K562 (cell line): ENCODE measurements at regions not wholly inside any gene's neighbourhood (a gene's known extent, or its start where the extent isn't known, plus 50 kb on each side); places are given as distances from the start of the nearest gene placed in this dataset.

Source experiments
- ATAC-seq: fragments of 200-7000 bp; cut with Tn5 transposase; 3 replicates; pipeline ENCODE4 v1.9.1; 2020; ENCODE audit warnings: moderate library complexity
- BruUV-seq: library from RNA; stranded (reverse); fragments of 400-500 nt; replicated peaks from 2 replicates; lab custom pipeline; 2021; lab: Mats Ljungman, UMichigan
- CTCF ChIA-PET: fragments of 300-600 bp; formaldehyde crosslinking; extraction: SDS; loops from one replicate; lab custom pipeline; 2021; ENCODE audit warnings: low intra/inter-chr PET ratio; lab: Yijun Ruan, JAX
- POLR2A ChIA-PET: fragments of 300-600, 350-650 bp; sonication (Branson Sonifier 250); formaldehyde crosslinking; extraction: SDS; loops from one replicate; lab custom pipeline; 2021; ENCODE audit warnings: antibody characterized with exemption, inconsistent platforms; lab: Yijun Ruan, JAX
- DNase-seq, 4 experiments: peaks; one replicate each; pipeline versions ENCODE4 v3.0.0 to v3.0.0-alpha.2; 2011 to 2018; ENCODE audit warnings: low spot score in 3 of 4, mixed read lengths in 3 of 4; ENCODE audit errors: extremely low read depth in 1 of 4
- FAIRE-seq: peaks from 2 replicates; lab custom pipeline; 2011; peaks lifted over from hg19 to GRCh38; lab: Jason Lieb, UNC
- H2AFZ ChIP-seq: 2 replicates; pipeline ENCODE4 v1.6.0; 2011; ENCODE audit warnings: low read depth, low read length, control low read depth, inconsistent platforms
- H3K27ac ChIP-seq: fragments of 200-600 bp; 3 replicates; pipeline ENCODE4 v1.8.0; 2011; ENCODE audit warnings: low read depth, mild to moderate bottlenecking, control low read depth, inconsistent platforms, low read length, moderate library complexity, mixed read lengths; ENCODE audit errors: extremely low read depth
- H3K27me3 ChIP-seq, 2 experiments: fragments of 300-600 bp in 1 of 2; 2 replicates in 1 of 2; 3 replicates in 1 of 2; pipeline versions ENCODE4 v1.6.0 to v1.8.0; 2011; ENCODE audit warnings: inconsistent platforms in 2 of 2, low read length in 2 of 2, mild to moderate bottlenecking in 1 of 2, mixed read lengths in 1 of 2, moderate library complexity in 1 of 2; ENCODE audit not compliant: control insufficient read depth in 2 of 2, insufficient read depth in 2 of 2
- H3K36me3 ChIP-seq: fragments of 300-600 bp; 3 replicates; pipeline ENCODE4 v1.8.0; 2011; ENCODE audit warnings: mild to moderate bottlenecking, low read length, inconsistent platforms; ENCODE audit not compliant: control insufficient read depth, insufficient read depth
- H3K4me1 ChIP-seq, 2 experiments: fragments of 200-600 bp in 1 of 2; replicated peaks in 1 of 2; 2 replicates in 1 of 2; 3 replicates in 1 of 2; pipeline versions ENCODE4 v1.5.1 to v1.8.0; 2011; ENCODE audit warnings: inconsistent platforms in 2 of 2, low read length in 2 of 2, mild to moderate bottlenecking in 1 of 2, mixed read lengths in 1 of 2, moderate library complexity in 1 of 2; ENCODE audit not compliant: control insufficient read depth in 2 of 2, insufficient read depth in 2 of 2
- H3K4me2 ChIP-seq: 2 replicates; pipeline ENCODE4 v1.6.1; 2011; ENCODE audit warnings: low read length, control low read depth, inconsistent platforms, mixed read lengths; ENCODE audit not compliant: insufficient read depth
- H3K4me3 ChIP-seq: fragments of 200-600 bp; sonication (generic), shearing (Covaris generic); 2 replicates; pipeline ENCODE4 v1.5.1; 2016; ENCODE audit warnings: control low read depth, inconsistent platforms
- H3K79me2 ChIP-seq: fragments of 200-600 bp; 3 replicates; pipeline ENCODE4 v1.8.0; 2011; ENCODE audit warnings: low read length, inconsistent platforms; ENCODE audit not compliant: control insufficient read depth, insufficient read depth
- H3K9ac ChIP-seq, 2 experiments: 2 replicates each; pipeline versions ENCODE4 v1.6.0 to v1.6.1; 2011; ENCODE audit warnings: low read depth in 2 of 2, low read length in 2 of 2, control low read depth in 1 of 2, inconsistent platforms in 1 of 2, mild to moderate bottlenecking in 1 of 2, mixed read lengths in 1 of 2; ENCODE audit not compliant: insufficient read depth in 1 of 2
- H3K9me1 ChIP-seq: one replicate; pipeline ENCODE4 v1.6.0; 2011; ENCODE audit warnings: inconsistent platforms, mild to moderate bottlenecking, low read length, moderate library complexity; ENCODE audit not compliant: control insufficient read depth, insufficient read depth
- H3K9me3 ChIP-seq: replicated peaks from 2 replicates; pipeline ENCODE4 v1.5.1; 2011; ENCODE audit warnings: low read depth, low read length, inconsistent platforms; ENCODE audit not compliant: control insufficient read depth, insufficient read depth
- H4K20me1 ChIP-seq: replicated peaks from 2 replicates; pipeline ENCODE4 v1.6.1; 2011; ENCODE audit warnings: low read length, inconsistent platforms, mixed read lengths; ENCODE audit not compliant: control insufficient read depth, insufficient read depth
- DDX20 ChIP-seq: fragments of 450-650 bp; IDR thresholded peaks from 2 replicates; pipeline ENCODE4 v1.6.1; 2016; ENCODE audit warnings: missing genetic modification characterization, low read depth, mild to moderate bottlenecking, missing compliant biosample characterization, moderate library complexity
- E2F3 ChIP-seq: fragments of 250-450 bp; sonication (Bioruptor Pico); IDR thresholded peaks from 2 replicates; pipeline ENCODE4 v1.4.0; 2020; ENCODE audit warnings: mild to moderate bottlenecking
- GTF2E2 ChIP-seq: fragments of 200-800 bp; sonication (Bioruptor generic); IDR thresholded peaks from 2 replicates; pipeline ENCODE4 v1.6.1; 2016; ENCODE audit warnings: missing genetic modification characterization, missing compliant biosample characterization
- TARDBP ChIP-seq: fragments of 450-650 bp; IDR thresholded peaks from 2 replicates; pipeline ENCODE4 v1.6.1; 2016
- TFAM ChIP-seq: fragments of 250-450 bp; sonication (Bioruptor Pico); conservative IDR thresholded peaks from 2 replicates; pipeline ENCODE4 v1.5.0; 2021; ENCODE audit warnings: mild to moderate bottlenecking, moderate library complexity
- ZBTB43 ChIP-seq: sonication (generic); formaldehyde crosslinking; IDR thresholded peaks from 2 replicates; pipeline ENCODE4 v1.8.0; 2023; ENCODE audit warnings: mild to moderate bottlenecking, missing genetic modification reagents
- ZC3H4 ChIP-seq: sonication (generic); formaldehyde crosslinking; IDR thresholded peaks from 2 replicates; pipeline ENCODE4 v1.9.0; 2021; ENCODE audit warnings: missing genetic modification reagents, borderline replicate concordance
- ZC3H8 ChIP-seq: fragments of 450-650 bp; IDR thresholded peaks from 2 replicates; pipeline ENCODE4 v1.6.1; 2017
- ZNF384 ChIP-seq: IDR thresholded peaks from 2 replicates; pipeline ENCODE4 v1.6.1; 2012; ENCODE audit warnings: low read depth, low read length, improper control_type of control experiment
- WGBS: fragments of 100-300 bp; shearing (Covaris generic); methylation state at CpG from one replicate; pipeline ENCODE4 v1.1.6; 2016; ENCODE audit warnings: low coverage, mixed read lengths; ENCODE audit not compliant: insufficient coverage; ENCODE audit errors: missing lambda C conversion rate; 5-methylcytosine and 5-hydroxymethylcytosine counted together
- in situ Hi-C: fragments of 300-500 bp; cut with MboI; formaldehyde crosslinking; loops from 4 replicates; pipeline ENCODE4 v1.15.0; 2018; ENCODE audit warnings: inconsistent platforms, mixed read lengths
- intact Hi-C: fragments of 100-400 bp; cut with micrococcal nuclease; formaldehyde crosslinking; loops from 2 replicates; pipeline ENCODE4 v1.14.2; 2022
- TF ChIP-seq, protein P1 (sequence below): fragments of 450-650 bp; IDR thresholded peaks from 2 replicates; pipeline ENCODE4 v1.6.1; 2018; ENCODE audit not compliant: partially characterized antibody
- TF ChIP-seq, protein P2 (sequence below): fragments of 450-650 bp; IDR thresholded peaks from 2 replicates; pipeline ENCODE4 v1.6.1; 2016; ENCODE audit warnings: low read depth

- H3K4me1 ChIP-seq: no peaks in the 10 kb centered on the region
- H3K9me3 ChIP-seq: no peaks in the 10 kb centered on the region
- FAIRE-seq: no peak
- H3K4me3 ChIP-seq: no peak overlapping the region
- POLR2A ChIA-PET: interaction anchor here (0.6 kb wide), 1 partner anchor 159 kb away, joined by 3 read pairs; no protein-coding TSS in a partner anchor
- no peaks in the 10 kb centered on the region for H3K79me2 ChIP-seq
- peaks cover 3 to 10% of the 10 kb centered on the region in 2 experiments; a peak in 2 of 5 replicates for H3K27me3 ChIP-seq
- H3K9ac ChIP-seq: no peak overlapping the region
- H3K9me1 ChIP-seq: no peaks in the 10 kb centered on the region
- H2AFZ ChIP-seq: no peak overlapping the region
- WGBS: 1% methylated on average over 7 of the region's 7 CpGs
- in situ Hi-C loops (no loop called here), intact Hi-C loops (no loop called here)
- no peak overlapping the region for H3K27ac ChIP-seq
- DNase-seq: no peak
- H3K36me3 ChIP-seq: no peaks in the 10 kb centered on the region
- no peak for ATAC-seq
- no peak overlapping the region for H3K4me2 ChIP-seq
- no peaks in the 10 kb centered on the region for H4K20me1 ChIP-seq
- CTCF ChIA-PET: no interaction called here
- no TSS peak for BruUV-seq
- TF ChIP-seq, protein P1, sequence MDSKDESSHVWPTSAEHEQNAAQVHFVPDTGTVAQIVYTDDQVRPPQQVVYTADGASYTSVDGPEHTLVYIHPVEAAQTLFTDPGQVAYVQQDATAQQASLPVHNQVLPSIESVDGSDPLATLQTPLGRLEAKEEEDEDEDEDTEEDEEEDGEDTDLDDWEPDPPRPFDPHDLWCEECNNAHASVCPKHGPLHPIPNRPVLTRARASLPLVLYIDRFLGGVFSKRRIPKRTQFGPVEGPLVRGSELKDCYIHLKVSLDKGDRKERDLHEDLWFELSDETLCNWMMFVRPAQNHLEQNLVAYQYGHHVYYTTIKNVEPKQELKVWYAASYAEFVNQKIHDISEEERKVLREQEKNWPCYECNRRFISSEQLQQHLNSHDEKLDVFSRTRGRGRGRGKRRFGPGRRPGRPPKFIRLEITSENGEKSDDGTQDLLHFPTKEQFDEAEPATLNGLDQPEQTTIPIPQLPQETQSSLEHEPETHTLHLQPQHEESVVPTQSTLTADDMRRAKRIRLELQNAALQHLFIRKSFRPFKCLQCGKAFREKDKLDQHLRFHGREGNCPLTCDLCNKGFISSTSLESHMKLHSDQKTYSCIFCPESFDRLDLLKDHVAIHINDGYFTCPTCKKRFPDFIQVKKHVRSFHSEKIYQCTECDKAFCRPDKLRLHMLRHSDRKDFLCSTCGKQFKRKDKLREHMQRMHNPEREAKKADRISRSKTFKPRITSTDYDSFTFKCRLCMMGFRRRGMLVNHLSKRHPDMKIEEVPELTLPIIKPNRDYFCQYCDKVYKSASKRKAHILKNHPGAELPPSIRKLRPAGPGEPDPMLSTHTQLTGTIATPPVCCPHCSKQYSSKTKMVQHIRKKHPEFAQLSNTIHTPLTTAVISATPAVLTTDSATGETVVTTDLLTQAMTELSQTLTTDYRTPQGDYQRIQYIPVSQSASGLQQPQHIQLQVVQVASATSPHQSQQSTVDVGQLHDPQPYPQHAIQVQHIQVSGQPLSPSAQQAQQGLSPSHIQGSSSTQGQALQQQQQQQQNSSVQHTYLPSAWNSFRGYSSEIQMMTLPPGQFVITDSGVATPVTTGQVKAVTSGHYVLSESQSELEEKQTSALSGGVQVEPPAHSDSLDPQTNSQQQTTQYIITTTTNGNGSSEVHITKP: no peak
- TF ChIP-seq E2F3 (CRISPR knock-in tag) (no peak), ZBTB43 (no peak), ZNF384 (no peak), TFAM (CRISPR knock-in tag) (no peak), DDX20 (no peak), ZC3H4 (no peak), ZC3H8 (no peak), GTF2E2 (tag) (no peak), TARDBP (no peak)
- TF ChIP-seq, protein P2, sequence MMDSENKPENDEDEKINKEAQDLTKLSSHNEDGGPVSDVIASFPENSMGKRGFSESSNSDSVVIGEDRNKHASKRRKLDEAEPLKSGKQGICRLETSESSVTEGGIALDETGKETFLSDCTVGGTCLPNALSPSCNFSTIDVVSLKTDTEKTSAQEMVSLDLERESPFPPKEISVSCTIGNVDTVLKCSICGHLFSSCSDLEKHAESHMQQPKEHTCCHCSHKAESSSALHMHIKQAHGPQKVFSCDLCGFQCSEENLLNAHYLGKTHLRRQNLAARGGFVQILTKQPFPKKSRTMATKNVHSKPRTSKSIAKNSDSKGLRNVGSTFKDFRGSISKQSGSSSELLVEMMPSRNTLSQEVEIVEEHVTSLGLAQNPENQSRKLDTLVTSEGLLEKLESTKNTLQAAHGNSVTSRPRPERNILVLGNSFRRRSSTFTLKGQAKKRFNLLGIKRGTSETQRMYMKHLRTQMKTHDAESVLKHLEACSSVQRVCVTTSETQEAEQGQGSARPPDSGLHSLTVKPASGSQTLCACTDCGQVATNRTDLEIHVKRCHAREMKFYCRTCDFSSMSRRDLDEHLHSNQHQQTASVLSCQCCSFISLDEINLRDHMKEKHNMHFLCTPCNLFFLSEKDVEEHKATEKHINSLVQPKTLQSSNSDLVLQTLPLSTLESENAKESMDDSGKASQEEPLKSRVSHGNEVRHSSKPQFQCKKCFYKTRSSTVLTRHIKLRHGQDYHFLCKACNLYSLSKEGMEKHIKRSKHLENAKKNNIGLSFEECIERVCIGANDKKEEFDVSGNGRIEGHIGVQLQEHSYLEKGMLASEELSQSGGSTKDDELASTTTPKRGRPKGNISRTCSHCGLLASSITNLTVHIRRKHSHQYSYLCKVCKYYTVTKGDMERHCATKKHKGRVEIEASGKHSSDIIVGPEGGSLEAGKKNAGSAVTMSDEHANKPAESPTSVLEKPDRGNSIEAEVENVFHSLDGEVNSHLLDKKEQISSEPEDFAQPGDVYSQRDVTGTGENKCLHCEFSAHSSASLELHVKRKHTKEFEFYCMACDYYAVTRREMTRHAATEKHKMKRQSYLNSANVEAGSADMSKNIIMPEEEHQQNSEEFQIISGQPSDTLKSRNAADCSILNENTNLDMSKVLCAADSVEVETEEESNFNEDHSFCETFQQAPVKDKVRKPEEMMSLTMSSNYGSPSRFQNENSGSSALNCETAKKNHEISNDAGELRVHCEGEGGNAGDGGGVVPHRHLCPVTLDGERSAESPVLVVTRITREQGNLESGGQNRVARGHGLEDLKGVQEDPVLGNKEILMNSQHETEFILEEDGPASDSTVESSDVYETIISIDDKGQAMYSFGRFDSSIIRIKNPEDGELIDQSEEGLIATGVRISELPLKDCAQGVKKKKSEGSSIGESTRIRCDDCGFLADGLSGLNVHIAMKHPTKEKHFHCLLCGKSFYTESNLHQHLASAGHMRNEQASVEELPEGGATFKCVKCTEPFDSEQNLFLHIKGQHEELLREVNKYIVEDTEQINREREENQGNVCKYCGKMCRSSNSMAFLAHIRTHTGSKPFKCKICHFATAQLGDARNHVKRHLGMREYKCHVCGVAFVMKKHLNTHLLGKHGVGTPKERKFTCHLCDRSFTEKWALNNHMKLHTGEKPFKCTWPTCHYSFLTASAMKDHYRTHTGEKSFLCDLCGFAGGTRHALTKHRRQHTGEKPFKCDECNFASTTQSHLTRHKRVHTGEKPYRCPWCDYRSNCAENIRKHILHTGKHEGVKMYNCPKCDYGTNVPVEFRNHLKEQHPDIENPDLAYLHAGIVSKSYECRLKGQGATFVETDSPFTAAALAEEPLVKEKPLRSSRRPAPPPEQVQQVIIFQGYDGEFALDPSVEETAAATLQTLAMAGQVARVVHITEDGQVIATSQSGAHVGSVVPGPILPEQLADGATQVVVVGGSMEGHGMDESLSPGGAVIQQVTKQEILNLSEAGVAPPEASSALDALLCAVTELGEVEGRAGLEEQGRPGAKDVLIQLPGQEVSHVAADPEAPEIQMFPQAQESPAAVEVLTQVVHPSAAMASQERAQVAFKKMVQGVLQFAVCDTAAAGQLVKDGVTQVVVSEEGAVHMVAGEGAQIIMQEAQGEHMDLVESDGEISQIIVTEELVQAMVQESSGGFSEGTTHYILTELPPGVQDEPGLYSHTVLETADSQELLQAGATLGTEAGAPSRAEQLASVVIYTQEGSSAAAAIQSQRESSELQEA: no peak
Observed at GRCh38 chr15:69513986-69514385, 61.4 kb downstream of the RPLP1 start.
